ENCODE measurements at regions not wholly inside any gene's neighbourhood (a gene's known extent, or its start where the extent isn't known, plus 50 kb on each side); places are given as distances from the start of the nearest gene placed in this dataset.

DNA sequence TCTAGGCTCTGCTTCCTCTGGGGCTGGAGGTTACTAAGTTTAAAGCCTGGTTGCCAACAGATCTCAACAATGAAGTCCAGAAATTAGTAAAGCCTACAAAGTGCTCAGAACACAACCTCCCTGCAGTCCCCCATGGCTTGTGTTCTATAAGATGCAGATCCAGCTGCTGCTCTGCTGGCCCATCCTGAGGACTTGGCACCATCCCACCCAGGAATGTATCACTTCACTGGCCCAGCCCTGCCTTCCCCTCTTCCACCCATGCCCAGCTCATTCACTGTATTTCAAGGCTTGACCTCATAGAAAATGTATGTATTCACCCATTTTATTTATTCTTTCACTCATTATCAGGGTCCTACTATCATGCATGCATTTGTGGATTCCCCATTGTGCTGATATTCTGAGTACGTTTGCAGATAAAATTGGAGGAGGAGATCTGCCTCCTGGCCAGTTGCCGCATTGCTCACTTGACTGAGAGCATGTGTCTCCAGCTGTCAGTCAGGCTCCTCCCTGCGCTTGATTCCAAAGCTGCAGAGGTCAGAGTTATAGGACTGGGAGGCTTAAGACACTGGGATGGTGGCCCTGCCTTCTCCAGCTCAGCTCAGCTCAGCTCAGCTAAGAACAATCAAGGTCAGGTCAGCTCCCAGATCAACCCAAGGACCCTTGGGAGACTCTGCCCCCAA, 104.8 kb downstream of the MAFB start:
- Histone ChIP-seq H3K9me3 (peaks cover 0 to 5% (median 0%) of the 10 kb centered on the region in 11 donors), H3K27me3 (peaks cover 0 to 17% (median 9%) of the 10 kb centered on the region in 7 donors), H3K36me3 (no peaks in the 10 kb centered on the region), H3K27ac (no peak overlapping the region), H3K4me1 (peaks cover 0 to 23% (median 8%) of the 10 kb centered on the region in 9 donors), H3K4me3 (no peak overlapping the region)
- intact Hi-C loops (cut with DNase I): no loop called here
- DNase-seq (peak; percentile 39 to 42), ATAC-seq (peak in 7 of 8 donors; percentile 53 to 91 (median 74))
- TF ChIP-seq, protein P1, sequence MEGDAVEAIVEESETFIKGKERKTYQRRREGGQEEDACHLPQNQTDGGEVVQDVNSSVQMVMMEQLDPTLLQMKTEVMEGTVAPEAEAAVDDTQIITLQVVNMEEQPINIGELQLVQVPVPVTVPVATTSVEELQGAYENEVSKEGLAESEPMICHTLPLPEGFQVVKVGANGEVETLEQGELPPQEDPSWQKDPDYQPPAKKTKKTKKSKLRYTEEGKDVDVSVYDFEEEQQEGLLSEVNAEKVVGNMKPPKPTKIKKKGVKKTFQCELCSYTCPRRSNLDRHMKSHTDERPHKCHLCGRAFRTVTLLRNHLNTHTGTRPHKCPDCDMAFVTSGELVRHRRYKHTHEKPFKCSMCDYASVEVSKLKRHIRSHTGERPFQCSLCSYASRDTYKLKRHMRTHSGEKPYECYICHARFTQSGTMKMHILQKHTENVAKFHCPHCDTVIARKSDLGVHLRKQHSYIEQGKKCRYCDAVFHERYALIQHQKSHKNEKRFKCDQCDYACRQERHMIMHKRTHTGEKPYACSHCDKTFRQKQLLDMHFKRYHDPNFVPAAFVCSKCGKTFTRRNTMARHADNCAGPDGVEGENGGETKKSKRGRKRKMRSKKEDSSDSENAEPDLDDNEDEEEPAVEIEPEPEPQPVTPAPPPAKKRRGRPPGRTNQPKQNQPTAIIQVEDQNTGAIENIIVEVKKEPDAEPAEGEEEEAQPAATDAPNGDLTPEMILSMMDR (IDR thresholded peaks at IDR 0.05): no peak
- 40 to 45% methylated on average over 3 of the region's 3 CpGs for WGBS, 2 donors

DNA sequence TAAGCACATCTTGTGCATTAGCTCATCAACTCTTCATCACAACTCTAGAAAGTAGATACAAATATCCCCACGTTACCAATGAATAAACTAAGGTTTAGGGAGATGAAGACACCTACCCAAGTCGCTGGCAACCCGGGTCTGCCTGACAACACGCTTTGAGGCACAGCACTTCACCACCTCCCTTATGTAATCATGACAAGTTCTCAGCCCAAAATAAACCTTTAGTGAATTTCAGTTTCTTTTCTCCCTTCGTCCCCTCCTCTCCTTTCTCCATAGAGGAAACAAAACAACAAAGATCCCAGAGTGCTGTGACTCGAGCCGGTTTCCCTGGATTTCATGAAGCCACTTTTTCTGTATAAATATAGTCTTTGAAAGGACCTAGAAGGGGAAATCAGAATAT, 105.4 kb downstream of the MAFB start:
- no peak for DNase-seq
- peaks cover 0 to 2% (median 0%) of the 10 kb centered on the region in 11 donors for H3K9me3 ChIP-seq
- peaks cover 0 to 16% (median 3%) of the 10 kb centered on the region in 7 donors for H3K27me3 ChIP-seq
- no peaks in the 10 kb centered on the region for H3K36me3 ChIP-seq
- intact Hi-C loops (cut with DNase I): no loop called here
- TF ChIP-seq, protein P1 (IDR thresholded peaks at IDR 0.05): no peak
- 76 to 78% methylated on average over 7 of the region's 7 CpGs for WGBS, 2 donors
- peak overlapping the region in 1 of 10 donors; percentile 34 for H3K27ac ChIP-seq
- H3K4me1 ChIP-seq: peaks cover 0 to 23% (median 8%) of the 10 kb centered on the region in 9 donors
- H3K4me3 ChIP-seq: no peak overlapping the region
- no peak for ATAC-seq

DNA sequence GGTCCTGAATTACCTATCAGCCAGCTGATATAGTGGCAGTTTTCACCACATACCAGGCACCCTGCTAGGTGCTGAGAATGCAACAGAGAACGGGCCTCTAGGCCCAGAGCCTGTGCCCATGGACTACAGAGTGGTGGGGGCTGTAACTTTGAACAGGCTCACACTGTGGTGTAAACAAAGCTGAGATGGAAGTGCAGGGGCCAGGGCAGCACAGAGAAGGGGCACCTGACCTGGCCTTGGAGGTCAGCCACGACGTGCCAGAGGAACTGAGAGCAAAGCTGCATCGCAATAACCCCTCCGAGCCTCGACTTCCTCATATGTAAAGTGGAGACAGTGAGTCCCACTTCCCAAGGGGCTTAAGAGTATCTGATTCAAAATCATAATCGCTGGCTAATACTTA, 105.8 kb downstream of the MAFB start:
- H3K4me3 ChIP-seq: no peak overlapping the region
- H3K9me3 ChIP-seq: no peaks in the 10 kb centered on the region
- 73 to 77% methylated on average over 7 of the region's 7 CpGs for WGBS, 2 donors
- TF ChIP-seq, protein P1 (IDR thresholded peaks at IDR 0.05): no peak
- intact Hi-C loops (cut with DNase I): no loop called here
- peaks cover 0 to 23% (median 8%) of the 10 kb centered on the region in 9 donors for H3K4me1 ChIP-seq
- ATAC-seq: peak in 6 of 8 donors; percentile 39 to 68 (median 52)
- H3K27me3 ChIP-seq: peaks cover 0 to 12% (median 0%) of the 10 kb centered on the region in 7 donors
- H3K36me3 ChIP-seq: no peaks in the 10 kb centered on the region
- DNase-seq: peak in 1 of 2 donors; percentile 18
- peak overlapping the region in 1 of 10 donors; percentile 34 for H3K27ac ChIP-seq

DNA sequence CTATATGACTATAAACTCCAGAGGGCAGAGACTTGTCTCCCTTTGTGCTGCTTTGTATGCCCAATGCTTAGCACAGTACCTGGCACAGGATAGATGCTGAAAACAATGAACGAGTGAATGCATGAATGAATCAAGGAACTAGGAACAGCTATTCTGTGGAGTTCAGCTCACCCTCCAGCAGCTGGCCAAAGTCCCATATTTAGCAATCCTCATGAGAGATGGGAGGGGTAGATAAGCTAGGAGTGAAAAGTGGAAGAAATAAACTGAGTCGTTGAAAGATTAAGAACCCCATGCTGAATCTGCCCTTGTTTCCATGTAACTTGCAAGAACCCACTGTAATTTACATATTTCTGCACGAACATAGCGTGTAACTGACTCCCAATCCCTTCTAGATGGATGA, 106.5 kb downstream of the MAFB start:
- 65 to 70% methylated on average over 4 of the region's 4 CpGs for WGBS, 2 donors
- TF ChIP-seq, protein P1 (IDR thresholded peaks at IDR 0.05): no peak
- H3K27me3 ChIP-seq: peaks cover 0 to 11% (median 0%) of the 10 kb centered on the region in 7 donors
- no peak overlapping the region for H3K4me3 ChIP-seq
- ATAC-seq (no peak), DNase-seq (no peak)
- H3K9me3 ChIP-seq: no peaks in the 10 kb centered on the region
- H3K27ac ChIP-seq: no peak overlapping the region
- H3K36me3 ChIP-seq: no peaks in the 10 kb centered on the region
- H3K4me1 ChIP-seq: peaks cover 0 to 23% (median 8%) of the 10 kb centered on the region in 9 donors
- intact Hi-C loops (cut with DNase I): no loop called here
